HG02973 (cell line): ENCODE measurements at regions not wholly inside any gene's neighbourhood (a gene's known extent, or its start where the extent isn't known, plus 50 kb on each side); places are given as distances from the start of the nearest gene placed in this dataset.
"Not testable (repeated sequence)": the region's sequence is repeated elsewhere in the genome, so short reads cannot be mapped to it uniquely, and the experiment has no call there.

Experiments used
- ATAC-seq: cut with Tn5 transposase; IDR thresholded peaks from one replicate; pipeline ENCODE4 v1.9.1; 2021; ENCODE audit warnings: moderate library complexity; ENCODE audit not compliant: unreplicated experiment

DNA sequence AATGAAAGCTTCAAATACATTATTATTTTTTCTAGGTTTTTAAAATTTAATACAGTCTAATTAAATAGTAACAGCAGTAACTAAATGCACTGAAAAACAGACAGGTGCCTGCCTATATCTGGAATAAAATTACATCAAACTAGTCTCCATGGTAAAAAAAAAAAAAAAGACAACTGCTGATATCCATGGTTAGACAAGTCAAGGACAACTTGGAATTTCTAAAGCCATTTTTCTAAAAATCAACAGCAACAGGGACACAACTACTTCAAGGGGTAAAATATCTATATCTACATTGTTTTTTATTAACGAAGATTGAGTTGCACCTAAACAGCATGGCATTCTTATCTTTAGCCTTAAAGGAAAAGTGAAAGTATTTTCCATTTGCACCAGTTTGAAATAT is 74.7 kb upstream of the VPREB1 start:
- ATAC-seq, result no peak

DNA sequence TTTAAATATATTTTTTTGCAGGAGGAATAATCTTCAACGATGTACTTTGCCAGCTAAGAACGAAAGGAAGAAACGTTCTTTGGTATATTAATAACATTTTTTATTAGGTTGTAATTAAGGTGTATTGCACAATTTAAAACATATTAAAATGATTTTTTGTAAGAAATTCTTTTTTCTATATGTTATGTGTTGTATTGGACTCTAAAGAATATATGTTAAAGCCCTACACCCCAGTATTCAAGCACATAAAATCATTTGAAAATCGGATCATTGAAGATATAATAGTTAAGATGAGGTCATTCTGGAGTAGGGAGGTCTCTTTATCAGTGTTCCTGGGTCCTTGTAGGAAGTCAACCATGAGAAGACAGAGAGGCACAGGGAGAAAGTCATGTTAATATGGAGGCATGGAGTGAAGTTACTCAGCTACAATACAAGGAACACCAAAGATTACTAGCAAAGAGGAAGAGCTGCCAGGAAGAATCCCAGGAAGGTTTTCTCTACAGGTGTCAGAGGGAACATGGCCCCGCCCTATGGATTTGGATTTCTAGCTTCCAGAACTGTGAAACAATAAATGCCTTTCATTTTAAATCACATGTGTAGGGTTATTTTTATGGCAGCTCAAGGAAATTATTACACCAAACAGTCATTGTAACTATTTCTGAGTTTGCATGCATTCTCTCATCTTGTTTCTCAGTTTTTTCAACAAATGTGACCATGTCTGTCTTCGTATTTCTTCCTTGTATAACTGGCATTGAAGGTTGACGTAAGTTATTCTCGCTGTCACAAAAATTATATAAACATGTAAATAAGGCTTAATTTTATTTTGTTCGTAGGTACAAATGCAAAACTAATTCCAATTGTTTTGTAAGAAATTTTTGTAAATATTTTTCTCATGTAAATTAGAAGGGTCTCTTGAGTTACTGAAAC is 75.4 kb upstream of the VPREB1 start:
- no peak for ATAC-seq

DNA sequence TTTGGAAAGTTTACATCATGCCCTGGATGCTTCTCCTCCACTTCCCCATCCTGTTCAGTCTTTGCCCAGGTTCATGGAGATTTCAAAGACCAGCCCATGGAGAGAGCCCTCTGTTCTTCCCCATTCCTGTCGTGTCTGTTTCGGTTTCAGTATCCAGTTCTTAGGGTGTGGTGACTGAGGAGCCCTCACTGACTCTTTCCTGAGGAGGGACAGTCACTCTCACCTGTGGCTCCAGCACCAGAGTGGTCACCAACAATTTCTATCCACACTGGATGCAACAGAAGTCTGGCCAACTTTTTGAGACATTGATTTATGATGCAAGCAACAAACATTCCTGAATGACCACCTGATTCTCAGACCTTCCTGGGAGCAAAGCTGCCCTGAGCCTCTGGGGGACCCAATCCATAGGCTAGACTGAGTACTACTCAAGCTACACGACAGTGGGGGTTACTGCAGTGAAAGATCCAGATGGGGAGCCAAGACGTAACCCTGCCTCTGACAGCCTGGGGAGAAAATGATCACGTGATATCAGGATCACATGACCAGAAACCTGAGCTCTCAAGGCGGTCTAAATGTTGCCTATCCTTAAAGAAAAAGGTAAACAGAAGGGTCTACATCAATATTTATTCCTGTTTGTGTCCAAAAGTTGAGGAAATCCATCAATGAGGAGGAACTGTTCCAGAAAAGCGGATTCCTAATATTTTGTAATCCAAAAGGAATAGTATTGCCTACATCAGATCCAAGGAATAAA is 76.2 kb upstream of the VPREB1 start:
- ATAC-seq, result no peak

DNA sequence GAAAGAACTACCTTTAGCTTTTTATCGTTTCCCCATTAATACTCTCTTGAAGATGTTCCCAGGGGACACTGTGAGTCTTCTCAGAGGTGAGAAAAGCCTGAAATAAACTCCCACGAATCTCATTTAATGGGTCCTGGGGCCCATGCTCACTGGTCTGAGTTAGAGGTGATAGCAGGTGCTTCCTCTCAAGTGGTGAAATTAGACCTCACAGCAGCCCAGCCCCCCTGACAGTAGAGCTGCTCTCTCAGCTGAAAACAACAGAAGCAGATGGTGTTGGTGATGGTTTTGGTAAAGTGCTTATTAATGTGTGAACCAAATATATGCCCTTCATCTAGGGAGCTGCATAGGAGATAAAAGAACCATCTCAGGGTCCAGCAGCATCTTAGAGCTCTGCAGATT is 76.8 kb upstream of the VPREB1 start:
- ATAC-seq, result peak; percentile 54

DNA sequence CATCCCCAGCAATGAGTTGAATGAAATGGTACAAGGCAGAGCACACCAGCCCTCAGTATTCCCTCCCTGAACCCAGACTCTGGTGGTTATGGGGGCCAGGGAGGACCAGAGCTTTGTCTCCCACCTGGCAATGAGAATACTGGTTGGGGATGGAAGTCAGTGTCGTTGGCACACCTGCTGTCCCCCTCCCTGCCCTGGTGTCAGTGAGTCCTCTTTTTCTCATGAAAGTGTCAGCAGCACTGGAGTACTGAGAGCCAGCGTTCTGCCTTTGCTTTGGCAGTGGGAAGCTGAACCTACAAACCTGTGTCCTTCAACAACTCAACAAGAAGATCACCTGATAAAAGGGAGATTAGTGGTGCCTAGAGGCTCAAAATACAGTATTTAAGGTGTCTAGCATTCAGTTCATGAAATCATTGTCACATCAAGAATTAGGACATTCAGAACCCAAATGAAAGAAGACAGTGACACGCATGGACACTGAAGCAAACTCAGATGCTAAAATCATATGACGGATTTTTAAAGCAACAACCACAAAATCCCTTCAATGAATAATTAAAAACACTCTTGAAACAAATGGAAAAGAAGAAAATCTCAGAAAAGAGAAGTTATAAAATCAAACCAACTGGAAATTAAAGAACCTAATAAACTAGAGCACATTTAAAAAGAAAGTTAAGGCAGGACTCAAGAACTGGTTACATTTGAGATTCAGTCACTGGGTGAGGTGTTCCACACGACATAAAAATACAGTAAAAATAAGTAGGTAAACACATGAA is 77.5 kb upstream of the VPREB1 start:
- ATAC-seq, result no peak

DNA sequence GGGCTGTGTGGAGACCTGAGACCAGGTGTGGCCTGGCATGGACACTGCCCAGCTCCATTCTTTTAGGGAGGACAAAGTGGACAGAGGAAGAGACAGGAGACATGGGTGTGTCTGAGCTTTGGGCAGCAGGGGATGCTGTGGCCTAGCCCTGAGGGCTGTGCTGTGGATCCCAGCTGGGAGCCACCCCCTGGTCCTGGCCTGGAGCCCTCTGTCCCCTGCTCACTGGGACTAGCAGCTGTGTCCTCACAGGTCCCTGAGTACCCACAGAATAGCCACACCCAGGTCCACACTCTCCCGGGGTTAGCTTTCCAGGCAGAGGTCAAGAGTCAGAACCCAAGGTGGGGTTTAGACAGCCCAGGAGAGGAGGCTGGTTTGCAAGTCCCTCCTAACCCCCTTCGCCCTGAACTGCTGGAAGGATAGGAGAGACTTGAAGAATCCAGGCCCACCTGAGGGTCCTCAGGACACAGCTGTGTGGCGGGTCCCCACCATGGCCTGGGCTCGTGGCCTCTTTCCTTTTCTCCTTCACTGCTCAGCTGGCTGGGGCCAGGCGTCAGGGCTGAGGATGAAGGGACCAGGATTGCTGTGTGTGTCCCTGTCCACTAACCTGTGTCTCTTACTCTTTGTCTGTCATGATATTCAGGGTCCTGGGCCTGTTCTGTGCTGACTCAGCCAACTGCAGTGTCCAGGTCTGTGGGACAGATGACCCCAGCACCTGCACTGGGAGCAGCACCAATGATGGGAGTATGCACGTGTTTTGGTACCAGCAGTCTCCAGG is 78.5 kb upstream of the VPREB1 start:
- ATAC-seq, result no peak

DNA sequence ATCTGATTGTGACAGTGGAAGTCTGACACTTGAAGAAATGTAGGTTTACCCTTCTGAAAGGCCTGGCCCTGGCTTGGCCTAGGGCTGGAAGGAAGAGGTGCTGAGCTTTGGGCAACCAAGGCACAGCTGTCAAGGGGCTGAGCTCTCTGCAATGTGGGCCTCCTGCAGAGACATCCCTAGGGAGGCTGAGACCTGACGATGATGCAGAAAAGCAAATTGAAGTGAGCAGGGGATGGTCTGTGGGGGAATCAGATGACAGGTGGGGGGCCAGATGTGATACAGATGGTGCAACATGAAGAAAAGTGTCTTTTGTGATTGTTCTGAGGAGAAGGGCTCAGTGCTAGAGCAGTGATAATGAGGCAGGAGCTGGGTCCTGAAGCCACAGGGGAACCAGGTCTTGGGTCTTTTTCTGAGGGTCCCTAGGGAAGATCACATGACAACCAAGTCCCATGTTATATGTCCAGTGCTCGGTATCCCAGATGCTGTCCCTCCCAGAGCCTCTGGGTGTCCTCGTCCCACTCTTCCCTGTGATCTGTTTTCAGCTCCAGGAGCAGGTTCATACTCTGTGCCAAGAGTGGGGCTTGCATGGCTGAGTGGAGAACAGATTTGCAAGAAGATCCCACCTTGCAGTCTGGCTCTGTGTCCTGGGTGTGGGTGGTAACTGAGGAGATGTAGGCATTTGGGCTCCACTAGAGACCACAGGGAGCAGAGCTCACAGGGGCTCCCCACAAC is 79.9 kb upstream of the VPREB1 start:
- no peak for ATAC-seq

DNA sequence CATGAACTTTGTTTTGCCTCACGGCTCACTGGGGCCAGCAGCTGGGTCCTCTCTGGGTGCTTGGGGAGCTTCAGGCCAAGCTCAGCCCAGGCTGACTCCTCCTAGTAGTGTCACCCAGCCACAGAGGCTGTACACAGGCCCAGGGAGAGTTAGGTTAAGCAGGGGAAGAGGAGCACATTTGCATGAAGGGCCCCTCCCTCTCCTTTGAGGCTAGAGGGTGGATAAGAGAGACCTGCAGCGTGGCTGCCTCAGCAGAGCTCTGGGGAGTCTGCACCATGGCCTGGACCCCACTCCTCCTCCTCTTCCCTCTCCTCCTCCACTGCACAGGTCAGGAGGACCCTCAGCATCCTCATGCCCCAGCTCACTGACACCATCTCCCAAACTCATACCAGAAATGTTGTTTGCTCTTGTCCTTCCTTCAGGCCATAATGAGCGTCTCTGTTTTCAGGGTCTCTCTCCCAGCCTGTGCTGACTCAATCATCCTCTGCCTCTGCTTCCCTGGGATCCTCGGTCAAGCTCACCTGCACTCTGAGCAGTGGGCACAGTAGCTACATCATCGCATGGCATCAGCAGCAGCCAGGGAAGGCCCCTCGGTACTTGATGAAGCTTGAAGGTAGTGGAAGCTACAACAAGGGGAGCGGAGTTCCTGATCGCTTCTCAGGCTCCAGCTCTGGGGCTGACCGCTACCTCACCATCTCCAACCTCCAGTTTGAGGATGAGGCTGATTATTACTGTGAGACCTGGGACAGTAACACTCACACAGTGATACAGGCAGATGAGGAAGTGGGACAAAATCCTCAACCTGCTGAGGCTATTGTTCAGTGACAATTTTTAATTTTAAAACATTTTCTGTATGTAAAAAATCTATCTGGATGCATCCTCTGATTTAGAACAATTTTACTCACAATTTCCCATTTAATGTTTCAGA is 82.4 kb upstream of the VPREB1 start:
- peak; percentile 64 for ATAC-seq

DNA sequence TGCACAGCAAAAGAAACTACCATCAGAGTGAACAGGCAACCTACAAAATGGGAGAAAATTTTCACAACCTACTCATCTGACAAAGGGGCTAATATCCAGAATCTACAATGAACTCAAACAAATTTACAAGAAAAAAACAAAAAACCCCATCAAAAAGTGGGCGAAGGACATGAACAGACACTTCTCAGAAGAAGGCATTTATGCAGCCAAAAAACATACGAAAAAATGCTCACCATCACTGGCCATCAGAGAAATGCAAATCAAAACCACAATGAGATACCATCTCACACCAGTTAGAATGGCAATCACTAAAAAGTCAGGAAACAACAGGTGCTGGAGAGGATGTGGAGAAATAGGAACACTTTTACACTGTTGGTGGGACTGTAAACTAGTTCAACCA is 83.8 kb upstream of the VPREB1 start:
- ATAC-seq, result not testable (repeated sequence)

DNA sequence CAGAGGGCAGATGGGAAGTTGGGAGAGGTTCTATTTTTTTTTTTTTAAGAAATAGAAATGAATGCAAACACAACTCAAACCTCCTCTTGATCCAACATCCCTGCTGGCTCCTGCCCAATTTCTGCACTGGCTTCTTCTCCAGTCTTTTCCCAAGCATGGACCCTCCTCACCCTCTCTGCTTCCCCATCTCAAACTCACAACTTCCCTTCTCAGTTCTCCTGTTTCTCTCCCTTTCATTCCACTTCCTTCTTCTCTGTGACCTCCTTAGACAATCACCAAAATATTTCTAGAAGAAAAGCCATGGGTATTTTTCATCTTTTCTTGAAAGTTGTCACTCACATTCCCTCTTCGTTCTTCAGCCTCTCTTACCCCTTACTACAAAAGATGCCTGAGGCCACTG is 85.2 kb upstream of the VPREB1 start:
- ATAC-seq, result no peak

DNA sequence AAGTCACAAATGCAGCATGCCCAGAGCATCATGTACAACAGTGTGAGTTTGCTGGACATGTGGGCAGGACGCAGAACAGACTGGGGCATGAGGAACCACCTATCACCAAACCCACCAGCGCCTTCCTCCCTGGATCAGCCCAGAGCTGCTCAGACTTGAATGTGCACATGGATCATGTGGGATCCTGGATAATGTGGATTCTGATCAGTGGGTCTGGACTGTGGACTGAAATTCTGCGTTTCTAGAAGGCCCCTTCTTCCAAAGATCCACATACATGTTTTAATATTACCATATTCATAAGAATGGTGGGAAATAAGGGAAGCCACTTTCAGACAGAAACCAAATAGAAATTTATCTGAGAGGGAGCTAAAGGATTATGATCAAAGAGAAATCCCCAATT is 85.6 kb upstream of the VPREB1 start:
- no peak for ATAC-seq

DNA sequence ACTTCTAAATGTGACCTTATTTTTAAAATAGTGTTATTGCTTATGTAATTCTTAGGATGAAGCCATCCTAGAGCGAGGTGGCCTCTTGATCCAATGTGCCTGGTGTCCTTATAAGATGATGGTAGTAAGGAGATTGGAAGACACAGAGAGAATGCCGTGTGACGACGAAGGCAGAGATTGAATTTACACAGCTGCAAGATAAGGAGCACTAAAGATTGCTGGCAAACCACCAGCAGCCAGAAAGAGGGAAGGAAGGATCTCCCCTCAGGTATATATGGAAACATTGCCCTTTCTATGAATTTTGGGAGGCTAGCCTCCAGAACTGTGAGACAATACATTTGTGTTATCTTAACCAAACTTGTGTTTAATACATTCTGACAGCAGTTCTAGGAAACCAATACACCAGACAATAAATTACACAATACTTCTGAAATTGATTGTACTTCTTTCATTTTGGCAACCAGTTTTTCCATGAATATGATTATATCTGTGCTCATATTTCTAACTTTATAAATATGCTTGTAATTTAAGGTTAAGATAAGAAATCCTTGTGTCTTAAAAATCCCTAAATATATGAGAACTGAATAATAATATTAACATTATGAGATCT is 86.3 kb upstream of the VPREB1 start:
- ATAC-seq, result no peak

DNA sequence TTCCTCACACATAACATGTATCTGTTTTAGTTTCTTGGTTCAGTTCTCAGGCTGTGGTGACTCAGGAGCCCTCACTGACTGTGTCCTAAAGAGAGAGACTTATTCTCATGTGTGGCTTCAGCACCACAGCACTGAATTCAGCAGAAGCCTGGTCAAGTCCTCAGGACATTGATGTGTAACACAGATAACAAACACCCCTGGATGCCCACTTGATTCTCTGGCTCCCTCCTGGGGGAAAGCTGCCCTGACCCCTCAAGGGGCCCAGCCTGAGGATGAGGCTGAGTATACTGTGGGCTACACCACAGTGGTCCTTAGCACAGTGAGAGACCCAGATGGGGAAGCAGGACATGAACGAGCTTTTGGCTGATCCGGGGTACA is 87.2 kb upstream of the VPREB1 start:
- no peak for ATAC-seq

DNA sequence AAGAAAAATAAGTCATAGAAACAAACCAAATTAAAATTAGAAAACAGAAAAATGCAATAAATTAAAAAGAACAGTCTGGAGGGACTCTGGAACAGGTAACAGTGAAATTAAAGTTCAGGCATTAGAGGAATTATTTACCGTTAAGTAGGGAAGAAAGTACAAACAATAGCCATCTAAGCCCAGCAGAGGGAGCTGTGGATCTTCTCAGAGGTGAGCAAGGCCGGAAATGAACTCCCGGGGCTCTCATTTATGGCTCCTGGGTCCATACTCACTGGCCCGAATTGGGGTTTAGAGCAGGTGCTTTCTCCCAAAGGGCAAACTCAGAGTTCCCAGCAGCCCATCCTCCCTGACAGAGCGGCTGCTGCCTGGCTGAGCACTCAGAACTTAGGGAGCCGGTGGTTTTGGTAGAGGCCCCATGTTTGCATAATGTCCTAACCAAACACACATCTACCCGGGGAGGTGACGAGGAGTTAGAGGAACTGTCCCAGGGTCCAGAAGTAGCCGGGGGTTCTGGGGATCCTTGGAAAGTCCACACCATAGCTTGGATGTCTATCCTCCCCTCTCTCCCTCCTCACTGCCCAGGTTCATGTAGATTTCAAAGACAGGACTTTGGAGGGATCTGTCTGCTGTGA is 87.8 kb upstream of the VPREB1 start:
- ATAC-seq, result peak; percentile 65

DNA sequence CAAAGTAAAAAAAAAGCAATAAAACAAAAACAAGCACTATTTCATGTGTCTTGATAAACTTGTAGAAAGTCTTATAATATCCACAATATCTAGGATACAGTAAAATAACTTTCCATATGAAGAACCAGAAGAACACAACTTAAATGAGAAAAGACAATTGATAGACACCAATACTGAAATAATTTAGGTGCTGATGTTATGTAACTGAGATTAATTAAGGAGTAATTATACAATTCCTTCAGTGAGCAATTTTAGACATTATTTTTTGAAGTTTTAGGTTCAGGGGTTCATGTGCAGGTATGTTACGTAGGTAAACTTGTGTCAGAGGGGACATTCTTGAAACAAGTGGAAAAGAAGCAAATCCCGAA is 88.3 kb upstream of the VPREB1 start:
- ATAC-seq, result no peak

DNA sequence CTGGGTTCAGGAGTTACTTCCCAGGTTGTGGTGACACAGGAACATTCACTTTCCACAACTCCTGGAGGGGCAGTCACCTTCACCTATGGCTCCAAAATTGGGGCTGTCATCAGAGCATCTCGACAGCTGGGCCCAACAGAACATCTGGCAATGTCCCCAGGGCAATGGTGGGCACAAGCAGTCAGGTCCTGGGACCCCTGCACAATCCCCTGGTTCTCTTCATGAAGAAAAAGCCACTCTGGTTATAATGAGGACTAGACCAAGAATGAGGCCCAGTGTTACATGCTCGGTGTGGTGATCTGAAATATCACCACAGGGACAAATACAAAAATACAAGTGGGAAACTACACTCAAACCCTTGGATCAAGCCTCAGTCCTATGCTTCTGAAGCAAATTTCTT is 89.0 kb upstream of the VPREB1 start:
- ATAC-seq, result no peak

DNA sequence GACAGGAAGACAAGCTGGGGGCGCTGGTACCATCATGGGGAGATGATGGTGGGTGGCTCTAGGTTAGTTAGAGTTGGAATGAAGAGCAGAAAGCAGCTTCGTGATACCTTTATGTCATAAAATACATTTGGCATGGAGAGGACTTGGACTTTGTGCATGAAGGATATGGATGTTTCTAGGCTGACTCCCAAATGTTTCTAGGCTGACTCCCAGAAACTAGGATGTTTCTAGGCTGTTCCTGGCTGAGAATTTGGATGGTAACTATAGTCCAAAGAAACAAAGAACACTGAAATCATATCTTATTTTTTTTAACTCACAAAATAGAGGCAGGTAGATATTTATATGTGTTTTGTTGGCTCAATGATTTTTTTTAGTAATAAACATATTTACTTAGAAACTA is 89.4 kb upstream of the VPREB1 start:
- ATAC-seq, result no peak

DNA sequence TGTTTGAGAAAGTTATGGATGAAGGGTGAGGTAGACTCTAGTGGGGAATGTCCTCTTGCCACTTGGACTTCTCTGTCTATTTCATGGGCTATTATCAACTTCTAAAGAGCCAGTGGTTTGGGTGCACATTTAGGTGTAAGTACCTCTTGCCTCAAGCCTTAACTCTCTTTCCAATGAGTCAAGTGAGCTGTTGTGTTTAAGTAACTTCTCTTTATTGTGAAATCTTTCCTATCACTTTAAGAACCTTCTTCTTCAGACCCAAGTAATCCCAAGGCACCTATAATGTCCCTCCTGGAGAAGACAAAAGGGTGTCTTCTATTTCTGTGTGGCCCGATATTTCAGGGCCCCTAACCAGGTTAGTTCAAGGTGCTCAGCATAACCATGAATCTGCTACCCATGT is 90.5 kb upstream of the VPREB1 start:
- ATAC-seq, result no peak
